HG03159 (cell line): ENCODE measurements at regions not wholly inside any gene's neighbourhood (a gene's known extent, or its start where the extent isn't known, plus 50 kb on each side); places are given as distances from the start of the nearest gene placed in this dataset.

ENCODE experiments used
- ATAC-seq: cut with Tn5 transposase; IDR thresholded peaks from one replicate; pipeline ENCODE4 v1.9.1; 2021; ENCODE audit warnings: mild to moderate bottlenecking, moderate library complexity; ENCODE audit not compliant: unreplicated experiment

- ATAC-seq, result no peak
These were observed 717.2 kb downstream of the NCAM2 start for GRCh38 chr21:21715266-21715969.

GRCh38 chr21:21722731-21723130 is 724.5 kb downstream of the NCAM2 start:
- ATAC-seq, result no peak

GRCh38 chr21:21730512-21730911 is 732.3 kb downstream of the NCAM2 start:
- no peak for ATAC-seq

GRCh38 chr21:21731626-21732025 is 733.4 kb downstream of the NCAM2 start:
- no peak for ATAC-seq

GRCh38 chr21:21734088-21734487 is 735.9 kb downstream of the NCAM2 start:
- ATAC-seq, result no peak

GRCh38 chr21:21737186-21737585 is 739.0 kb downstream of the NCAM2 start:
- no peak for ATAC-seq

- ATAC-seq, result no peak
These were observed 742.0 kb downstream of the NCAM2 start for GRCh38 chr21:21740207-21740606.

GRCh38 chr21:21750124-21750825 is 752.1 kb downstream of the NCAM2 start:
- no peak for ATAC-seq

GRCh38 chr21:21751286-21751685 is 753.1 kb downstream of the NCAM2 start:
- no peak for ATAC-seq

- no peak for ATAC-seq
These were observed 764.6 kb downstream of the NCAM2 start for GRCh38 chr21:21762855-21763254.

GRCh38 chr21:21764281-21764680 is 766.1 kb downstream of the NCAM2 start:
- ATAC-seq, result no peak

GRCh38 chr21:21767276-21767675 is 769.1 kb downstream of the NCAM2 start:
- no peak for ATAC-seq

- ATAC-seq, result no peak
These were observed 790.4 kb downstream of the NCAM2 start for GRCh38 chr21:21788591-21788990.

- no peak for ATAC-seq
These were observed 803.7 kb downstream of the NCAM2 start for GRCh38 chr21:21801921-21802320.

GRCh38 chr21:21806711-21807597 is 808.7 kb downstream of the NCAM2 start:
- no peak for ATAC-seq

GRCh38 chr21:21807598-21807903 is 809.3 kb downstream of the NCAM2 start:
- no peak for ATAC-seq

GRCh38 chr21:21813289-21813688 is 815.1 kb downstream of the NCAM2 start:
- no peak for ATAC-seq

- no peak for ATAC-seq
These were observed 815.7 kb downstream of the NCAM2 start for GRCh38 chr21:21813934-21814333.

- no peak for ATAC-seq
These were observed 818.6 kb downstream of the NCAM2 start for GRCh38 chr21:21816778-21817177.

GRCh38 chr21:21818898-21819297 is 820.7 kb downstream of the NCAM2 start:
- ATAC-seq, result no peak

- ATAC-seq, result no peak
These were observed 829.9 kb downstream of the NCAM2 start for GRCh38 chr21:21828130-21828529.

GRCh38 chr21:21831036-21831435 is 832.8 kb downstream of the NCAM2 start:
- ATAC-seq, result no peak
